ENCODE measurements at regions not wholly inside any gene's neighbourhood (a gene's known extent, or its start where the extent isn't known, plus 50 kb on each side); places are given as distances from the start of the nearest gene placed in this dataset.

- TF ChIP-seq CTCF (IDR thresholded peaks at IDR 0.05) (no peak), REST (IDR thresholded peaks at IDR 0.05; ENCODE audit: insufficient read depth in 1 of 2, low read depth in 2 of 2, low read length in 1 of 2) (no peak), TCF7L2 (IDR thresholded peaks at IDR 0.05; ENCODE audit: low read depth, low read length) (no peak), SIN3A (IDR thresholded peaks at IDR 0.05; ENCODE audit: borderline replicate concordance, insufficient read depth, low read depth, low read length) (no peak), POLR2AphosphoS5 (IDR thresholded peaks at IDR 0.05; ENCODE audit: low read depth, low read length) (no peak)
- no peak overlapping the region for H3K4me3 ChIP-seq (ENCODE audit: low read depth in 2 of 2, low read length in 2 of 2)
- DNase-seq (ENCODE audit: low read depth, low spot score): no peak
- H3K36me3 ChIP-seq (ENCODE audit: control insufficient read depth, insufficient read depth, low read length): no peaks in the 10 kb centered on the region
- no peak for ATAC-seq
- no peaks in the 10 kb centered on the region for H3K4me1 ChIP-seq (ENCODE audit: control insufficient read depth, insufficient read depth, low read length)
- H3K27ac ChIP-seq (ENCODE audit: low read length): no peak overlapping the region
- ChIA-PET POLR2A (no interaction called here), CTCF (no interaction called here)
- in situ Hi-C loops (cut with HindIII; ENCODE audit: low pct_unique_long_range_greater_than_20kb, low sequenced_read_pairs) (no loop called here), intact Hi-C loops (cut with micrococcal nuclease; ENCODE audit: unreplicated experiment) (no loop called here)
- H3K27me3 ChIP-seq (ENCODE audit: control insufficient read depth, insufficient read depth, low read length): peaks cover 2% of the 10 kb centered on the region; the same call in 1 of the 2 replicates
- BruUV-seq (replicated peaks): no TSS peak
- H3K9me3 ChIP-seq (ENCODE audit: control insufficient read depth, insufficient read depth, low read depth, low read length): no peaks in the 10 kb centered on the region
Observed at GRCh38 chr2:830419-831224, 120.0 kb upstream of the SNTG2 start.

GRCh38 chr2:829047-829446, 121.6 kb upstream of the SNTG2 start:
- TF ChIP-seq REST (IDR thresholded peaks at IDR 0.05; ENCODE audit: insufficient read depth in 1 of 2, low read depth in 2 of 2, low read length in 1 of 2): no peak
- no peak for TF ChIP-seq TCF7L2 (IDR thresholded peaks at IDR 0.05; ENCODE audit: low read depth, low read length)
- no peak for TF ChIP-seq CTCF (IDR thresholded peaks at IDR 0.05)
- TF ChIP-seq POLR2AphosphoS5 (IDR thresholded peaks at IDR 0.05; ENCODE audit: low read depth, low read length): no peak
- no peak for TF ChIP-seq SIN3A (IDR thresholded peaks at IDR 0.05; ENCODE audit: borderline replicate concordance, insufficient read depth, low read depth, low read length)
- no peak for DNase-seq (ENCODE audit: low read depth, low spot score)
- ChIA-PET CTCF (no interaction called here), POLR2A (no interaction called here)
- BruUV-seq (replicated peaks): no TSS peak
- no peak overlapping the region for H3K27ac ChIP-seq (ENCODE audit: low read length)
- in situ Hi-C loops (cut with HindIII; ENCODE audit: low pct_unique_long_range_greater_than_20kb, low sequenced_read_pairs) (no loop called here), intact Hi-C loops (cut with micrococcal nuclease; ENCODE audit: unreplicated experiment) (no loop called here)
- H3K9me3 ChIP-seq (ENCODE audit: control insufficient read depth, insufficient read depth, low read depth, low read length): no peaks in the 10 kb centered on the region
- no peaks in the 10 kb centered on the region; the same call in 1 of the 2 replicates for H3K27me3 ChIP-seq (ENCODE audit: control insufficient read depth, insufficient read depth, low read length)
- H3K4me3 ChIP-seq (ENCODE audit: low read depth in 2 of 2, low read length in 2 of 2): no peak overlapping the region
- no peaks in the 10 kb centered on the region for H3K4me1 ChIP-seq (ENCODE audit: control insufficient read depth, insufficient read depth, low read length)
- H3K36me3 ChIP-seq (ENCODE audit: control insufficient read depth, insufficient read depth, low read length): no peaks in the 10 kb centered on the region
- no peak for ATAC-seq
